DMS79 (cell line): ENCODE measurements at regions not wholly inside any gene's neighbourhood (a gene's known extent, or its start where the extent isn't known, plus 50 kb on each side); places are given as distances from the start of the nearest gene placed in this dataset.
"Not testable (repeated sequence)": the region's sequence is repeated elsewhere in the genome, so short reads cannot be mapped to it uniquely, and the experiment has no call there.

Experiments used
- DNase-seq: peaks from one replicate; lab custom pipeline; 2025; lab: John Stamatoyannopoulos, UW

GRCh38 chr12:77220586-77220985 is 155.2 kb upstream of the E2F7 start:
- no peak for DNase-seq

- peak; percentile 9 for DNase-seq
Measured at GRCh38 chr12:77218278-77218677, 152.9 kb upstream of the E2F7 start.

- DNase-seq = not testable (repeated sequence)
Measured at GRCh38 chr12:77216136-77216535, 150.8 kb upstream of the E2F7 start.

GRCh38 chr12:77214136-77214535 is 148.8 kb upstream of the E2F7 start:
- DNase-seq = no peak

- no peak for DNase-seq
Measured at GRCh38 chr12:77213319-77213718, 147.9 kb upstream of the E2F7 start.

- DNase-seq = no peak
Measured at GRCh38 chr12:77210724-77211123, 145.4 kb upstream of the E2F7 start.

- no peak for DNase-seq
Measured at GRCh38 chr12:77204083-77204482, 138.7 kb upstream of the E2F7 start.

- DNase-seq = no peak
Measured at GRCh38 chr12:77202457-77203060, 137.2 kb upstream of the E2F7 start.

- no peak for DNase-seq
Measured at GRCh38 chr12:77189901-77190416, 124.6 kb upstream of the E2F7 start.

GRCh38 chr12:77189458-77189857 is 124.1 kb upstream of the E2F7 start:
- peak; percentile 12 for DNase-seq

GRCh38 chr12:77179515-77179914 is 114.1 kb upstream of the E2F7 start:
- no peak for DNase-seq

- DNase-seq = no peak
Measured at GRCh38 chr12:77167801-77168200, 102.4 kb upstream of the E2F7 start.

GRCh38 chr12:77166696-77167095 is 101.3 kb upstream of the E2F7 start:
- no peak for DNase-seq

- DNase-seq = no peak
Measured at GRCh38 chr12:77163074-77164038, 98.0 kb upstream of the E2F7 start.

GRCh38 chr12:77161944-77162343 is 96.6 kb upstream of the E2F7 start:
- DNase-seq = no peak

- DNase-seq = no peak
Measured at GRCh38 chr12:77160931-77161330, 95.6 kb upstream of the E2F7 start.

- DNase-seq = no peak
Measured at GRCh38 chr12:77153706-77154105, 88.3 kb upstream of the E2F7 start.

- no peak for DNase-seq
Measured at GRCh38 chr12:77152623-77153193, 87.3 kb upstream of the E2F7 start.

- DNase-seq = no peak
Measured at GRCh38 chr12:77151030-77151429, 85.7 kb upstream of the E2F7 start.

GRCh38 chr12:77133566-77133965 is 68.2 kb upstream of the E2F7 start:
- DNase-seq = no peak

GRCh38 chr12:77131977-77132490 is 66.7 kb upstream of the E2F7 start:
- DNase-seq = peak; percentile 45

- no peak for DNase-seq
Measured at GRCh38 chr12:77130193-77130592, 64.8 kb upstream of the E2F7 start.

GRCh38 chr12:77124767-77125166 is 59.4 kb upstream of the E2F7 start:
- DNase-seq = no peak
